ENCODE measurements at regions not wholly inside any gene's neighbourhood (a gene's known extent, or its start where the extent isn't known, plus 50 kb on each side); places are given as distances from the start of the nearest gene placed in this dataset.

DNA sequence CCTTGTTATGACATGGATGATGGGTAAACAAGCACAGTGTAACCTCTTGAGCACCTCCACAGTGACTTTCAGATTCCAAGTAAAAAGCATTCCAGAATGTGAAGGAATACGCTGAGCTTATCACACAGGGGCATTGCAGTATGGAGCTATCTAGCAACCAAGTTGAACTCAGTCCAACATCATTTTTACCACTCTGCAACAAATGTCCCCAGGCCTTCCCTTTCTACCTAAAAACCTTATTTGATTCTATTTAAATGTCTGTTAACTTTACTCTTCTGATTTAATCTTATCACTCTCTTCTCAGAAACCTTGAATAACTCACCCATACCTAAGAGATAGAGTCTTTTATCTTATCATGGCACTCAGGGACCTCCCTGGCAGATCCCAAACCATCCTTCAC lies 195.8 kb upstream of the CDYL start:
- Histone ChIP-seq H4K20me1 (replicated peaks; ENCODE audit: control insufficient read depth, extremely low read depth, insufficient read depth, low read length) (no peaks in the 10 kb centered on the region), H3K27ac (ENCODE audit: insufficient read depth, low read depth, low read length) (no peak overlapping the region), H2AFZ (ENCODE audit: low read depth, low read length) (no peak overlapping the region), H3K4me3 (replicated peaks in 1 of 3; ENCODE audit: insufficient read depth in 1 of 3, low read depth in 1 of 3, low read length in 3 of 3) (no peak overlapping the region), H3K27me3 (ENCODE audit: control insufficient read depth in 2 of 2, insufficient read depth in 2 of 2, low read length in 2 of 2) (no peaks in the 10 kb centered on the region), H3K36me3 (ENCODE audit: control insufficient read depth in 2 of 2, extremely low read depth in 1 of 2, insufficient read depth in 2 of 2, low read length in 2 of 2) (no peaks in the 10 kb centered on the region), H3K79me2 (ENCODE audit: control insufficient read depth, insufficient read depth, low read length) (no peaks in the 10 kb centered on the region), H3K4me1 (ENCODE audit: control insufficient read depth, extremely low read depth, insufficient read depth, low read length) (peaks cover 22% of the 10 kb centered on the region), H3K9me1 (replicated peaks; ENCODE audit: control insufficient read depth, extremely low read depth, insufficient read depth, low read length) (no peaks in the 10 kb centered on the region), H3K9me3 (replicated peaks; ENCODE audit: control insufficient read depth, insufficient read depth, low read length) (no peaks in the 10 kb centered on the region), H3K4me2 (ENCODE audit: insufficient read depth, low read length) (no peak overlapping the region), H3K9ac (replicated peaks; ENCODE audit: extremely low read depth, insufficient read depth, low read length) (no peak overlapping the region)
- dilution Hi-C loops (cut with MboI; ENCODE audit: extremely low pct_ligation_motif_present, low sequenced_read_pairs) (no loop called here), intact Hi-C loops (cut with micrococcal nuclease) (loop anchor here (5.0 kb wide), 1 partner anchor 223 kb away; no protein-coding TSS in a partner anchor)
- TF ChIP-seq MYC (IDR thresholded peaks at IDR 0.05; ENCODE audit: low read depth, low read length) (no peak), POLR2A (IDR thresholded peaks at IDR 0.05; ENCODE audit: low read depth, low read length) (no peak), POLR2AphosphoS5 (IDR thresholded peaks at IDR 0.05; ENCODE audit: insufficient read depth, low read depth, low read length) (no peak), FOS (IDR thresholded peaks at IDR 0.05; ENCODE audit: borderline replicate concordance, insufficient read depth, low read length) (no peak), GATA2 (IDR thresholded peaks at IDR 0.05; ENCODE audit: insufficient read depth, insufficient read length, low read depth, low read length) (no peak), JUN (IDR thresholded peaks at IDR 0.05; ENCODE audit: borderline replicate concordance, insufficient read depth, insufficient read length, low read depth) (no peak), EZH2 (IDR thresholded peaks at IDR 0.05; ENCODE audit: borderline replicate concordance, low read depth, low read length, severe bottlenecking) (no peak)
- TF ChIP-seq, protein P1, sequence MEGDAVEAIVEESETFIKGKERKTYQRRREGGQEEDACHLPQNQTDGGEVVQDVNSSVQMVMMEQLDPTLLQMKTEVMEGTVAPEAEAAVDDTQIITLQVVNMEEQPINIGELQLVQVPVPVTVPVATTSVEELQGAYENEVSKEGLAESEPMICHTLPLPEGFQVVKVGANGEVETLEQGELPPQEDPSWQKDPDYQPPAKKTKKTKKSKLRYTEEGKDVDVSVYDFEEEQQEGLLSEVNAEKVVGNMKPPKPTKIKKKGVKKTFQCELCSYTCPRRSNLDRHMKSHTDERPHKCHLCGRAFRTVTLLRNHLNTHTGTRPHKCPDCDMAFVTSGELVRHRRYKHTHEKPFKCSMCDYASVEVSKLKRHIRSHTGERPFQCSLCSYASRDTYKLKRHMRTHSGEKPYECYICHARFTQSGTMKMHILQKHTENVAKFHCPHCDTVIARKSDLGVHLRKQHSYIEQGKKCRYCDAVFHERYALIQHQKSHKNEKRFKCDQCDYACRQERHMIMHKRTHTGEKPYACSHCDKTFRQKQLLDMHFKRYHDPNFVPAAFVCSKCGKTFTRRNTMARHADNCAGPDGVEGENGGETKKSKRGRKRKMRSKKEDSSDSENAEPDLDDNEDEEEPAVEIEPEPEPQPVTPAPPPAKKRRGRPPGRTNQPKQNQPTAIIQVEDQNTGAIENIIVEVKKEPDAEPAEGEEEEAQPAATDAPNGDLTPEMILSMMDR (IDR thresholded peaks at IDR 0.05; ENCODE audit: extremely low read depth in 1 of 2, insufficient read depth in 1 of 2, low read depth in 1 of 2, low read length in 2 of 2): no peak
- TF ChIP-seq, protein P2, sequence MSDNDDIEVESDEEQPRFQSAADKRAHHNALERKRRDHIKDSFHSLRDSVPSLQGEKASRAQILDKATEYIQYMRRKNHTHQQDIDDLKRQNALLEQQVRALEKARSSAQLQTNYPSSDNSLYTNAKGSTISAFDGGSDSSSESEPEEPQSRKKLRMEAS (IDR thresholded peaks at IDR 0.05; ENCODE audit: insufficient read depth, insufficient read length): no peak
- FAIRE-seq (no peak), DNase-seq (ENCODE audit: low read depth, low spot score) (no peak)
- CTCF ChIA-PET: interaction anchor here (0.5 kb wide), 1 partner anchor 137 kb away, joined by 3 read pairs; no protein-coding TSS in a partner anchor
- BruUV-seq (replicated peaks): no TSS peak
- POLR2A ChIA-PET: no interaction called here
